Natural killer cell (primary cell): ENCODE measurements at regions not wholly inside any gene's neighbourhood (a gene's known extent, or its start where the extent isn't known, plus 50 kb on each side); places are given as distances from the start of the nearest gene placed in this dataset.

Experiments
- ATAC-seq, 3 donors: fragments of 150-1000 bp in 2 of 3; fragments of 200-7000 bp in 1 of 3; cut with Tn5 transposase; 1 replicate in 1 of 3; 2 replicates in 2 of 3; pipeline ENCODE4 v1.10.0; 2021; ENCODE audit warnings: mild to moderate bottlenecking in 2 of 3, moderate library complexity in 2 of 3
- DNase-seq, 2 donors: peaks; one replicate each; pipeline versions ENCODE4 v3.0.0 to v3.0.0-alpha.2; 2013 to 2021; ENCODE audit warnings: mixed read lengths in 1 of 2
- H3K27ac ChIP-seq: one replicate; pipeline ENCODE4 v1.5.1; 2013; ENCODE audit warnings: mild to moderate bottlenecking, low read length
- H3K27me3 ChIP-seq: one replicate; pipeline ENCODE4 v1.6.1; 2013; ENCODE audit warnings: low read length; ENCODE audit not compliant: control insufficient read depth, insufficient read depth
- H3K36me3 ChIP-seq: one replicate; pipeline ENCODE4 v1.6.1; 2013; ENCODE audit warnings: low read length; ENCODE audit not compliant: control insufficient read depth, insufficient read depth
- H3K4me1 ChIP-seq: one replicate; pipeline ENCODE4 v1.6.1; 2013; ENCODE audit warnings: low read length; ENCODE audit not compliant: control insufficient read depth, insufficient read depth
- H3K4me3 ChIP-seq: one replicate; pipeline ENCODE4 v1.5.1; 2013; ENCODE audit warnings: low read length
- H3K9me3 ChIP-seq: one replicate; pipeline ENCODE4 v1.6.1; 2013; ENCODE audit warnings: low read length; ENCODE audit not compliant: control insufficient read depth, insufficient read depth
- H3K27ac Mint-ChIP-seq, 2 donors: one replicate each; pipeline ENCODE4 v1.8.0; 2022; ENCODE audit warnings: mild to moderate bottlenecking in 2 of 2, mixed read lengths in 2 of 2, moderate library complexity in 1 of 2
- H3K27me3 Mint-ChIP-seq, 2 donors: one replicate each; pipeline ENCODE4 v1.8.0; 2022; ENCODE audit warnings: low read depth in 2 of 2, mixed read lengths in 2 of 2
- H3K36me3 Mint-ChIP-seq: one replicate; pipeline ENCODE4 v1.8.0; 2022; ENCODE audit warnings: mixed read lengths
- H3K4me1 Mint-ChIP-seq, 2 donors: one replicate each; pipeline ENCODE4 v1.8.0; 2022; ENCODE audit warnings: mixed read lengths in 2 of 2
- H3K4me3 Mint-ChIP-seq: one replicate; pipeline ENCODE4 v1.8.0; 2022; ENCODE audit warnings: mild to moderate bottlenecking, moderate library complexity, mixed read lengths
- H3K9me3 Mint-ChIP-seq, 2 donors: one replicate each; pipeline ENCODE4 v1.8.0; 2022; ENCODE audit warnings: mixed read lengths in 2 of 2
- WGBS: methylation state at CpG from one replicate; pipeline ENCODE4 v1.1.7; 2013; ENCODE audit warnings: missing lambda C conversion rate; ENCODE audit not compliant: insufficient coverage; 5-methylcytosine and 5-hydroxymethylcytosine counted together
- intact Hi-C: fragments of 100-400 bp; cut with micrococcal nuclease; formaldehyde crosslinking; loops from one replicate; pipeline ENCODE4 v1.14.2; 2022
- TF ChIP-seq, protein P1 (sequence below): fragments of 200-600 bp; IDR thresholded peaks from one replicate; pipeline ENCODE4 v1.8.0; 2022; ENCODE audit warnings: antibody characterized with exemption

DNA sequence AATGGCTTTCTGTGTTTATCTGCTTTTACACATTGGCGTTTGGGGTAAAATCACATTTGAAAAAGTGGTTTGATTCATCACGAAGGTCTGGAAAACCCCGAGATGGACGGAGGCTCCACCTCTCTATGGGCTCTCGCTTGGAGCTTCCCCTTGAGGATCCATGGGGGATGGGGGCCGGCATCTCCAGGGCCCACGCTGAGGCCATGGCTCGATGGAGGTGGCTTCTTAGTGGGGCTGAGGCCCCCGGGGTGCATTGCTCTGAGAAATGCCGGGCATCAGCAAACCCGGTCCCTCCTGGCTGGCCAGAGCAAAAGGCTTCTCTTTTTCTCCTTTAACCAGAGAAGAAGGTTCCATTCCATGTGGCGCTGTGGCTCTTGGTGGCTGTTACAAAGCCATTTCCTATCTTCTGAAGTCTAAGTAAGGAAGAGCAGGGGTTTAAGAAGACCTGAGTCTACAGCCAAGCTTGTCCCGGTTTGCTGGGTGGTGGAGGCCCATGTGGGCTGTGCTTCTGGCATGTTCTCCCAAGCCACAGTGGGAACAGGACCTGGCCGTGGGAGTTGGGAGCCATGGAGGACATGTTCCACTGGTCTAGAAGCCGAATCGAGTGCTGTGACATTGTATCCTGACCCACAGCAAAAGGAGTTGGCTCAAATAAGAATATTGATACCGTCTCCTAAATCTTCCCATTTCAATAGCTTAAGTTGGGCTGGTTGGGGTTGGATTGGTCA, 243.5 kb upstream of the PITRM1 start:
- H3K27ac Mint-ChIP-seq = no peak overlapping the region
- peaks cover 12% of the 10 kb centered on the region for H3K4me1 ChIP-seq
- ATAC-seq = no peak
- no peaks in the 10 kb centered on the region for H3K36me3 ChIP-seq
- no peaks in the 10 kb centered on the region for H3K9me3 ChIP-seq
- H3K9me3 Mint-ChIP-seq = peaks cover 1 to 2% of the 10 kb centered on the region in 2 donors
- H3K27me3 Mint-ChIP-seq = peaks cover 0 to 14% of the 10 kb centered on the region in 2 donors
- 86% methylated on average over 16 of the region's 17 CpGs for WGBS
- no peak for DNase-seq
- H3K4me3 Mint-ChIP-seq = no peak overlapping the region
- TF ChIP-seq, protein P1, sequence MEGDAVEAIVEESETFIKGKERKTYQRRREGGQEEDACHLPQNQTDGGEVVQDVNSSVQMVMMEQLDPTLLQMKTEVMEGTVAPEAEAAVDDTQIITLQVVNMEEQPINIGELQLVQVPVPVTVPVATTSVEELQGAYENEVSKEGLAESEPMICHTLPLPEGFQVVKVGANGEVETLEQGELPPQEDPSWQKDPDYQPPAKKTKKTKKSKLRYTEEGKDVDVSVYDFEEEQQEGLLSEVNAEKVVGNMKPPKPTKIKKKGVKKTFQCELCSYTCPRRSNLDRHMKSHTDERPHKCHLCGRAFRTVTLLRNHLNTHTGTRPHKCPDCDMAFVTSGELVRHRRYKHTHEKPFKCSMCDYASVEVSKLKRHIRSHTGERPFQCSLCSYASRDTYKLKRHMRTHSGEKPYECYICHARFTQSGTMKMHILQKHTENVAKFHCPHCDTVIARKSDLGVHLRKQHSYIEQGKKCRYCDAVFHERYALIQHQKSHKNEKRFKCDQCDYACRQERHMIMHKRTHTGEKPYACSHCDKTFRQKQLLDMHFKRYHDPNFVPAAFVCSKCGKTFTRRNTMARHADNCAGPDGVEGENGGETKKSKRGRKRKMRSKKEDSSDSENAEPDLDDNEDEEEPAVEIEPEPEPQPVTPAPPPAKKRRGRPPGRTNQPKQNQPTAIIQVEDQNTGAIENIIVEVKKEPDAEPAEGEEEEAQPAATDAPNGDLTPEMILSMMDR = no peak
- H3K27me3 ChIP-seq = no peaks in the 10 kb centered on the region
- intact Hi-C loops = no loop called here
- no peak overlapping the region for H3K27ac ChIP-seq
- H3K4me3 ChIP-seq = no peak overlapping the region
- H3K36me3 Mint-ChIP-seq = no peaks in the 10 kb centered on the region
- peaks cover 15 to 18% of the 10 kb centered on the region in 2 donors for H3K4me1 Mint-ChIP-seq

DNA sequence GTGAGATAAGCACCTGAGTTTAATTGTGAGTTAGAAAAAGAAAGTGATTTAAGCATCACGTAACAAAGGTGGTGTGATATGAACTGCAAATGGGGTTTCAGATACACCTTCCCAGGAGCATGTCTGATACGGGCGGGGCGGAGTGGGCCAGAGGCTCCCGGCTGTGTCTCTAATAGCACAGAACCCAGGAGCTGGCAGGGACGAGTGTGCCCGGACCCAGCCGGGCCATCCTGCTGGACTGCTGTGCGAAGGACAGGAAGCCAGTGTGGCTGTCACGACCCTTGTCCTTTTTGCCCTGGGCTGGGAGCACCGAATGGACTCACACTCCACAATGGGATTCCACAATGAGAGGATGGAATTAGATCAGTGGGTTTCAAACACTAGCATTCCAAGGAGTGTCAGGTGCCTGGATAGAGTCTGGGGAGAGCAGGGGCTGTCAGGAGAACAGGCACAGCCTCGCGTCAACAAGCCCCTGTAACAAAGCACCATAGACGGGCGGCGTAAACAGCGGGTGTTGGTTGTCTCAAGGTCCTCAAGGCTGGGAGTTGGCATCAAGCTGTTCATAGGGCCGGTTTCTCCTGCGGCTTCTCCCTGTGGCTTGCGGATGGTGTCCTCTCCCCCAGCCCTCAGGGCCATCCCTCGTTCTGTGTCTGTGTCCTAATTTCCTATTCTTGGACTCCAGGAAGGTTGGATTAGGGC, 242.6 kb upstream of the PITRM1 start:
- Mint-ChIP-seq H3K27ac (no peak overlapping the region), H3K4me3 (no peak overlapping the region), H3K4me1 (peaks cover 10% of the 10 kb centered on the region in 2 donors), H3K36me3 (no peaks in the 10 kb centered on the region), H3K27me3 (peaks cover 0 to 7% of the 10 kb centered on the region in 2 donors), H3K9me3 (peaks cover 3 to 4% of the 10 kb centered on the region in 2 donors)
- Histone ChIP-seq H3K4me1 (peaks cover 6% of the 10 kb centered on the region), H3K36me3 (no peaks in the 10 kb centered on the region), H3K9me3 (no peaks in the 10 kb centered on the region), H3K27me3 (no peaks in the 10 kb centered on the region), H3K27ac (no peak overlapping the region), H3K4me3 (no peak overlapping the region)
- ATAC-seq (no peak), DNase-seq (no peak)
- TF ChIP-seq, protein P1 = no peak
- WGBS = 92% methylated on average over 21 of the region's 21 CpGs
- intact Hi-C loops = no loop called here

DNA sequence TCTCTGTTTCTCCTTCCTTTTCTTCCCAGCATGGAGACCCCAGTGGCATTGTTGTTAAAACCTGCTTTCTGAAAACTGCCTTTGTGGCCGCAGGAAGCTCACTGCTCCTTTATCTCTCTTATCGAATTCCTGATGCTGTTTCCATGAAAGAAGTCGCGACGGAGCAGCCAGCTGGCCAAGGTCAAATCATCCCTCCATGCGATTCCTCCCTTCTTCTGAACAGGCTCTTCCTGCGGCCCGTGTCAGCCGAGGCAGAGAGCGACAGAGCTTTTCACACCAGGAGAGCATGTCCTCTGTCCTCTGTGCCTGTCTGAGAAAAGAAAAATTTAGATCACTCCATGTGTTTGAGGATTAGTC, 242.1 kb upstream of the PITRM1 start:
- no peak overlapping the region for H3K4me3 Mint-ChIP-seq
- H3K27ac Mint-ChIP-seq = no peak overlapping the region
- no peaks in the 10 kb centered on the region for H3K36me3 Mint-ChIP-seq
- TF ChIP-seq, protein P1 = no peak
- Histone ChIP-seq H3K9me3 (no peaks in the 10 kb centered on the region), H3K27ac (no peak overlapping the region), H3K4me3 (no peak overlapping the region), H3K4me1 (peaks cover under 1% of the 10 kb centered on the region), H3K27me3 (no peaks in the 10 kb centered on the region), H3K36me3 (no peaks in the 10 kb centered on the region)
- no peak for DNase-seq
- intact Hi-C loops = no loop called here
- WGBS = 87% methylated on average over 10 of the region's 10 CpGs
- no peak for ATAC-seq
- peaks cover 3 to 4% of the 10 kb centered on the region in 2 donors for H3K9me3 Mint-ChIP-seq
- H3K4me1 Mint-ChIP-seq = peaks cover 4 to 5% of the 10 kb centered on the region in 2 donors
- H3K27me3 Mint-ChIP-seq = peaks cover 0 to 7% of the 10 kb centered on the region in 2 donors
